ENCODE measurements at regions not wholly inside any gene's neighbourhood (a gene's known extent, or its start where the extent isn't known, plus 50 kb on each side); places are given as distances from the start of the nearest gene placed in this dataset.
"Not testable (repeated sequence)": the region's sequence is repeated elsewhere in the genome, so short reads cannot be mapped to it uniquely, and the experiment has no call there.

DNA sequence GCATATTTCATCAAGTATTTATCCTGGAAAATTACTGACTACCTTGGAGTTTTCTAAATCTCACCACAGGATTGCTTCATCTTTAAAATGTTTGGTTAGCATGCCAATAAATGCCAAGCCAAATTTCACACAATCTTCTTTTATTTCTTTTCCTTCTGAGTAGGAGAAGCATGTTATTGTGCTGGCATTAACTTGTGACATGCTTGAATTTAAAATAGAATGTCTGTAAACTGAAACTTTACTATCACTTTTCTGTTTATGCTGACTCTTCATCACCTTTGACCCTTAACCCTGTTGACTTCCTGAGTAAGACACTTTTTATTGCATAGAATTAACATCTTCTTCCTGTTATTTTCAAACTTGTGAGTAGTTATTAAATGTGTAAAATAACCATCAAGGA is 56.2 kb upstream of the LRRTM4 start:
- Mint-ChIP-seq H3K36me3 (no peaks in the 10 kb centered on the region), H3K27me3 (no peaks in the 10 kb centered on the region), H3K27ac (no peak overlapping the region), H3K4me1 (no peaks in the 10 kb centered on the region), H3K9me3 (no peaks in the 10 kb centered on the region), H3K4me3 (no peak overlapping the region)
- no peak for ATAC-seq

DNA sequence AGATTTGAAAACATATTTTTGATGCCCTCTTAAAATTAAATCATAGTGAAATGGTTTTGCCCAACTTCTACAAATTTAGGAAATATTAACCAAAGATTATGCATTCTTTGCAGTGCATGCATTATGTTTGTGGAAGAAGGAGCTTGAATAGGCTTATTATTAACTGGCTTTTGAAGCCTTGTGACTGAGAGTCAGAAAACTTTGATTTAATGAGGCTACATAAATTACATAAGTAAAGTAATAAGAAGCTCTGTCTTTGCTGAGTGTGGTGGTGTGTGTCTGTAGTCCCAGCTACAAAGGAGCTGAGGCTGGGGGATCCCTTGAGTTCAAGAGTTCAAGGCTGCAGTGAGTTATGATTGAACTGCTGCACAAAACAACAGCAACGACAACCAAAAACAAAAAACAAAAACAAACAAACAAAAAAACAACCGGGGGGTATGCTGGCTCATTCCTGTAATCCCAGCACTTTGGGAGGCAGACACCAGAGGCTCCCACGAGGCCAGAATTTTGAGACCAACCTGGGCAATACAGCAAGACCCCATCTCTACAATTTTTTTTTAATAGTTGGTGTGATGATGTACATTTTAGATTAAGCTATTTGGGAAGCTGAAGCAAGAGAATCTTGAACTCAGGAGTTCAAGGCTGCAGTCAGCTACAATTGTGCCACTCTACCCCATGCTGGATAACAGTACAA is 57.0 kb upstream of the LRRTM4 start:
- no peaks in the 10 kb centered on the region for H3K36me3 Mint-ChIP-seq

DNA sequence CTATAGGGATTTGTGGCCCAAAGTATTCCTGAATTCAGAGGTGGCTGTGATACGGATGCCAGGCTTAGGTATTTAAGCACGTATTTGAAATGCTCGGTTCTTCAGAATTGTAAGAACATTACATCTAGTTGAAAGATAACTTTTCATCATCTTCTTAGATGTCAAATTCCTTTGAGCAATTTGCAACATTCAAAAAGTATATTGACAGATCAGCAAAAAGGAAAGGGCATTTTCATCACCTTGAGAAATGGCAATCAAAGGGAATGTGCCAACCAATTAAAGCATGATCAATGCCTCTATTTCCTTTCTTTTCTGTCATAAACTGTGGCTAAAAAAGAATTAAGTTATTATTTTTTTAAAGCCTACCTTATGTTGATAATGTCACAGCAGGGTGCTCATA is 66.3 kb upstream of the LRRTM4 start:
- Mint-ChIP-seq H3K4me1 (no peaks in the 10 kb centered on the region), H3K9me3 (peaks cover 3% of the 10 kb centered on the region), H3K27ac (no peak overlapping the region), H3K4me3 (no peak overlapping the region), H3K36me3 (no peaks in the 10 kb centered on the region), H3K27me3 (no peaks in the 10 kb centered on the region)
- ATAC-seq, result no peak

More for the DNA sequence above, 57.0 kb upstream of the LRRTM4 start:
- H3K4me3 Mint-ChIP-seq, result no peak overlapping the region
- H3K27me3 Mint-ChIP-seq, result no peaks in the 10 kb centered on the region
- H3K4me1 Mint-ChIP-seq, result no peaks in the 10 kb centered on the region
- ATAC-seq, result no peak
- H3K27ac Mint-ChIP-seq, result no peak overlapping the region
- H3K9me3 Mint-ChIP-seq, result no peaks in the 10 kb centered on the region

DNA sequence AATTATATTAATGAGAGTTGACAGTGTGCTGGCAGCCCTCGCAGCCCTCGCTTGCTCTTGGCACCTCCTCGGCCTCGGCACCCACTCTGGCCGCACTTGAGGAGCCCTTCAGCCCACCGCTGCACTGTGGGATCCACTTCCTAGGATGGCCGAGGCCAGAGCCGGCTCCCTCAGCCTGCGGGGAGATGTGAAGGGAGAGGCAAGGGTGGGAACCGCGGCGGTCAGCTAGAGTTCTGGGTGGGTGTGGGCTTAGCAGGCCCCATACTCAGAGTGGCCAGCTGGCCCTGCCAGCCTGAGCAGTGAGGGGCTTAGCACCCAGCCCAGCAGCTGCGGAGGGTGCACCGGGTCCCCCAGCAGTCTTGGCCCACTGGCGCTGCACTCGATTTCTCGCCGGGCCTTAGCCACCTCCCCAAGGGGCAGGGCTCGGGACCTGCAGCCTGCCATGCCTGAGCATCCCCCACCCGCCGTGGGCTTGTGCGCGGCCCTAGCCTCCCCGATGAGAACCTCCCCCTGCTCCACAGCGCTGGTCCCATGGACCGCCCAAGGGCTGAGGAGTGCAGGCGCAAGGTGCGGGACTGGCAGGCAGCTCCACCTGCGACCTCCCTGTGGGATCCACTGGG is 68.2 kb upstream of the LRRTM4 start:
- Mint-ChIP-seq H3K4me3 (no peak overlapping the region), H3K27ac (no peak overlapping the region), H3K9me3 (peaks cover 3% of the 10 kb centered on the region), H3K36me3 (no peaks in the 10 kb centered on the region), H3K27me3 (no peaks in the 10 kb centered on the region), H3K4me1 (no peaks in the 10 kb centered on the region)
- no peak for ATAC-seq

DNA sequence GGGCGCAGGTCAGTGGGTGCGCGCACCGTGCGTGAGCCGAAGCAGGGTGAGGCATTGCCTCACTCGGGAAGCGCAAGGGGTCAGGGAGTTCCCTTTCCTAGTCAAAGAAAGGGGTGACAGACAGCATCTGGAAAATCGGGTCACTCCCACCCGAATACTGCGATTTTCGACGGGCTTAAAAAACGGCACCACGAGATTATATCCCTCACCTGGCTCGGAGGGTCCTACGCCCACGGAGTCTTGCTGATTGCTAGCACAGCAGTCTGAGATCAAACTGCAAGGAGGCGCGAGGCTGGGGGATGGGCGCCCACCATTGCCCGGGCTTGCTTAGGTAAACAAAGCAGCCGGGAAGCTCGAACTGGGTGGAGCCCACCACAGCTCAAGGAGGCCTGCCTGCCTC is 70.8 kb upstream of the LRRTM4 start:
- H3K27ac Mint-ChIP-seq, H3K4me1 Mint-ChIP-seq, H3K27me3 Mint-ChIP-seq, H3K36me3 Mint-ChIP-seq, H3K9me3 Mint-ChIP-seq, ATAC-seq, H3K4me3 Mint-ChIP-seq: not testable (repeated sequence)

DNA sequence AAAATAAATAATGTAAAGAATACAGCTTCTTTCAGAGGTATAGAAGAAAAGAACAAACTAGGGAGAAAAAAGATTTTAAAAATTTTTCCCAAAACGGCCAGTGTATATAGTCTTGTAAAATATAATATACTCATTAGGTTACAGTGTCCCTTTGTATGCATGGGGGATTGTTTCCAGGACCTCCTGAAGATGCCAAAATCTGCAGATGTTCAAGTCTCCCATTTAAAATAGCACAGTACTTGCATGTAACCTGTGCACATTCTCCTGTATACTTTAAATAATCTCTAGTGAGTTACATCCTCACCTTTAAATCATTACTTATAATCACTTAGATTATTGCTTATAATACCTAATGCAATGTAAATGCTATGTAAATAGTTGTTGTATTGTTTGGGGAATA is 80.6 kb upstream of the LRRTM4 start:
- Mint-ChIP-seq H3K4me1 (no peaks in the 10 kb centered on the region), H3K9me3 (peaks cover 10% of the 10 kb centered on the region), H3K27ac (no peak overlapping the region), H3K4me3 (no peak overlapping the region), H3K36me3 (no peaks in the 10 kb centered on the region), H3K27me3 (no peaks in the 10 kb centered on the region)
- no peak for ATAC-seq

DNA sequence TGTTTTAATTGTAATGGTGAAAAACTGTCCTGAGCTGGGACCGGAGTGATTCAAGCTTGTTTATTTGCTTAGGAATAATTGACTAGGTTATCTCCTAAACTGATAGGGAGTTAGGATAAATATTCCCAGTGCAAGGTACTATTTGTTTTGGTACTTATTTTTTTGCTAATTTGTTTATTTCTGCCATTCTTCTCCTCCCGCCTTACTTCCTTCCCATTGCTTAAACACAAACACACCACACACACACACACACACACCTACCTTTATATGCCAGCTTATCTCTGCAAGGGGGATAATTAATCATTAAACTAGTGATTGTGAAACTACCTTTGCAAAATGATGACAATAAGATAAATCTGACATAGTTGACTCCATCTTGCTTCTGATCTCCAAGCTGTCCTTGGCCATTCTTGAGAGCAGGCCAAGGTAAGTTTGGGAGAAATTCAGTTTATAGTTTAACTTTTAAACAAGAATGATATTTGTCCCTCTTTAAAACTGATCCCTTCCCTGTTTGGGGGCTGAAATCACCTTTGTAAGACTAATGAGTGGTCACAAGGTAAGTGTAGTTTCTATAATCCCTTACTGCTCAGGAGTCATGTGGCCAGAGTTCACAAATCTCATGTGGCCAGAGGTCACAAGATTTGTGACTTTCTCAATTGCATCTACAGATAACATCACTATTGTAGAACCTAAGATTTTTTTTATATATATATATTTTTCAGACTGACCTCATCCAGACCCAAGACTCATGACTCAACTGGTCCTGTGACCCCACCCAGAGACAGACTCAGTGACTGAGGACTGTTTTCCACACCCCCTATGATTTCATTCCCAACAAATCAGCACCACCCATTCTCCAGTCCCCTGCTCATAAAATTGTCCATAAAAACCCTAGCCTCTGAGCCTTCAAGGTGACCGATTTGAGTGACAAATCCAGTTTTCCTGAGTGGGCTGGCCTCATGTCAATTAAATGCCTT is 83.1 kb upstream of the LRRTM4 start:
- ATAC-seq, result no peak
- Mint-ChIP-seq H3K36me3 (no peaks in the 10 kb centered on the region), H3K27me3 (no peaks in the 10 kb centered on the region), H3K27ac (no peak overlapping the region), H3K4me3 (no peak overlapping the region), H3K9me3 (peaks cover 6% of the 10 kb centered on the region), H3K4me1 (no peaks in the 10 kb centered on the region)

DNA sequence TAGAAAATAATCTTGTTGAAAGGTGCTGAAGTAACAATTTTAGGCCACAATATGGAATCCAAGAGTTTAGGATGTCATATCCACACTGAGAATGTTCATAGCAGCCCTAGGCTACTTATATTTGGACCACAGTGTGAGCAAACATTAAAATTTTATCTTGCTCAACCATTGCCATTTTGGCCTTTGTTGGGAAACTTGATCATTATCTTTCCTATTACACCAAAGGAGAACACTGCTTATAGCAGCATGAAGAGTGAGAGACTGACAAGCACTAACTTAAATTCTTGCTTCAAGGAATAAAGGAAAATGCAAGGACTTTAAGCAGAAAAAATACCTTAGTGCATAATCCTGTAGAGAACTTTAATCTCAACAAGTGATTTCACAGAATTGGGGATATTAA is 86.3 kb upstream of the LRRTM4 start:
- Mint-ChIP-seq H3K4me3 (no peak overlapping the region), H3K27me3 (no peaks in the 10 kb centered on the region), H3K36me3 (no peaks in the 10 kb centered on the region), H3K9me3 (peaks cover 11% of the 10 kb centered on the region), H3K4me1 (no peaks in the 10 kb centered on the region), H3K27ac (no peak overlapping the region)
- no peak for ATAC-seq

DNA sequence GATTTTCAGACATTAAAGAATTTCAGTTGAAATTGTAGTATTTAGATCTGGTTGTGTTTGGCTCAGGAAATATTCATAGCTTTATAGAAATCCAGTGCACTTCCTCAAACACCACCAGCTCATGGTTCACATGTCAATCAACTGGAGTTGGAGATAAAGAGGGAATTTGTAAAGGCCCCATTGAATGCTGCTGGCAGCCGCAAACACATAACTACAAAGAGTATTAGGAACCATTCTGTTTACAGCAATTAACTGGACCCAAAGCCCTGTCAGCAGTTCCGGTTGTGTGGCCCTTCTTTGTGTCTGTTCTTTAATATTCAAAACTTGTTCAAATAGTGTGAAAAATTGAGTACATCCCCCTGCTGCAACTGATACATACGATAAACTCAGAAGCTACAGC is 107.4 kb upstream of the LRRTM4 start:
- H3K27ac Mint-ChIP-seq, result no peak overlapping the region
- ATAC-seq, result no peak
- H3K9me3 Mint-ChIP-seq, result peaks cover 8% of the 10 kb centered on the region
- no peak overlapping the region for H3K4me3 Mint-ChIP-seq
- H3K4me1 Mint-ChIP-seq, result no peaks in the 10 kb centered on the region
- H3K36me3 Mint-ChIP-seq, result no peaks in the 10 kb centered on the region
- H3K27me3 Mint-ChIP-seq, result no peaks in the 10 kb centered on the region

DNA sequence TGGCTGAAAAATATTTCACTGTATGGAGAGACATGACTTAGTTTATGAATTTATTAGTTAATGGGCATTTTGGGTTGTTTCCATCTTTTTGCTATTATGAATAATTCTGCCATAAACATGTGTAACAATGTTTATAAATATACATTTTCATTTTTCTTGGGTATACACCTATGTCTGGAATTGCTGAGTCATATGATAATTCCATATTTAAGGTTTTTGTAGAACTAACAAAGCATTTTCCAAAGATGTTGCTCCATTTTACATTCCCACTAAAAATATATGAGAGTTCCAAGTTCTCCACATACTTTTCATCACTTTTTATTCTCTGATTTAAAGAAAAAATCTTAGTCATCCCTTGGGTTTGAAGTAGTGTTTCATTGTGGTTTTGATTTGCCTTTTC is 108.8 kb upstream of the LRRTM4 start:
- ATAC-seq, result no peak
- Mint-ChIP-seq H3K27me3 (no peaks in the 10 kb centered on the region), H3K4me1 (no peaks in the 10 kb centered on the region), H3K27ac (no peak overlapping the region), H3K9me3 (peaks cover 8% of the 10 kb centered on the region), H3K4me3 (no peak overlapping the region), H3K36me3 (no peaks in the 10 kb centered on the region)

DNA sequence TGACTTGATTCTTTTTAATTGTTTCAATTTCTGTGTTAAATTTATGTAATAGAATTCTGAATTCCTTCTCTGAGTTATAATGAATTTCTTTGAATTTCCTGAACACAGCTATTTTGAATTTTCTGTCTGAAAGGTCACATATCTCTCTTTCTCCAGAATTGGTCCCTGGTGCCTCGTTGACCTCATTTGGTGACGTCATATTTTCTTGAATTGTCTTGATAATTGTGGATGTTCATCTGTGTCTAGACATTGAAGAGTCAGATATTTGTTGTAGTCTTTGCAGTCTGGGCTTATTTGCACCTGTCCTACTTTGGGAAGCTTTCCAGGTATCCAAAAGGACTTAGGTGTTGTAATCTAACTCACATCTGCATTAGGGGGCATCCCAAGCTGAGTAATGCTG is 111.4 kb upstream of the LRRTM4 start:
- ATAC-seq, result no peak
- Mint-ChIP-seq H3K27ac (no peak overlapping the region), H3K9me3 (peaks cover 12% of the 10 kb centered on the region), H3K27me3 (no peaks in the 10 kb centered on the region), H3K4me1 (no peaks in the 10 kb centered on the region), H3K36me3 (no peaks in the 10 kb centered on the region), H3K4me3 (no peak overlapping the region)

DNA sequence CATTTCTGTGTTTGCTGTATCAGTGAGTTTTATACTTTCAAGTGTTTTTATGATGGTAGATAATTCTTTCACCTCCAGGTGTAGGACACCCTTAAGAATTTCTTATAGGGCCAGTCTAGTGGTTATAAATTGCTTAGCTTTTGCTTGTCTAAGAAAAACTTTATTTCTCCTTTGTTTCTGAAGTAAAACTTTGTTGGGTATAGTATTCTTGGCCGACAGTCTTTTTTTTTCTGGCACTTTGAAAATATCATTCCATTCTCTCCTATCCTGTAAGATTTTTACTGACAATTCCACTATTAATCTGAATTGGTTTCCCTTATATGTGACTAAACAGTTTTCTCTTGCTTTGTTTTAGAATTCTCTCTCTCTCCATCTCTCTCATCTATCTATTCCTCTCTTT is 118.7 kb upstream of the LRRTM4 start:
- no peaks in the 10 kb centered on the region for H3K4me1 Mint-ChIP-seq
- H3K36me3 Mint-ChIP-seq, result no peaks in the 10 kb centered on the region
- ATAC-seq, result no peak
- no peak overlapping the region for H3K4me3 Mint-ChIP-seq
- H3K27ac Mint-ChIP-seq, result no peak overlapping the region
- peaks cover 17% of the 10 kb centered on the region for H3K9me3 Mint-ChIP-seq
- no peaks in the 10 kb centered on the region for H3K27me3 Mint-ChIP-seq

DNA sequence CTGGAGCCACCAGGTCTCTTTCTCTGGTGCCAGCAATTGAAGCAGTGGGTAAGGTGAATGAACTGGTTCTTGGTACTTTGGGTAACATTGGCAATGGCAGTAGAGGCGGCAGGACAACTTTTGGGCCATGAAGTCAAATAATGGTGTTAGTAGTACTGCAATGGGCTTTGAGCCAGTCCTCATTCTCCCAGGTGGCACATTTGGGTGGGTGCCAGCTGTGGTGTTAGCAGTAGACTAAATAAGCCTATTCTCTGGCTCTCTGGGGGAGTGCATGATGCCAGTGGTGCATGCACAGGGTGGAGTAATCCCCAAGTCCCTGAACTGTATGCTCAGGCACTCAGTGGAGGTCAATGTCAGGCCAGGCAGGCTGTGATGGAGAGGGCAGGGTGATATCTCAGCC is 120.2 kb upstream of the LRRTM4 start:
- H3K4me3 Mint-ChIP-seq, result no peak overlapping the region

DNA sequence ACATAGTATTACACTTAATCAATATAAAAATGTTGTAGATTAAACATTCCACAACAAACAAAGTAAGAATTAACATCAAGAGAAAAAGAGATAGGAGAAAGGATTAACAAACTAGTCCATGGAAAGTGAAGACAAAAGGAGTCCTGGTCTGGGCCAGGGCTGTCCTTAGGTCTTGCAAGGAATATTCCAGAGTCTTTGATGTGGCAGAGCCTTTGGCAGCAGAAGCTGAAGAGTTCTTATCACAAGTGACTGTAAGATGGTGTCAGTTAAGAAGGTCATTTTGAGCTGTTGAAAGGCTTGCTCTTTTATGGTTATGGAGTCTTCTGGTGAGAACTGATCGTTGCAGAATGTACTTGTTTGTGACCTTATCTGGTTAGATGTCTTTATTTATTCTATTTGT is 127.7 kb upstream of the LRRTM4 start:
- Mint-ChIP-seq H3K27ac (no peak overlapping the region), H3K9me3 (peaks cover 3% of the 10 kb centered on the region), H3K36me3 (no peaks in the 10 kb centered on the region), H3K4me3 (no peak overlapping the region), H3K27me3 (no peaks in the 10 kb centered on the region), H3K4me1 (no peaks in the 10 kb centered on the region)
- no peak for ATAC-seq

More for the DNA sequence above, 120.2 kb upstream of the LRRTM4 start:
- Mint-ChIP-seq H3K4me1 (no peaks in the 10 kb centered on the region), H3K36me3 (no peaks in the 10 kb centered on the region), H3K27ac (no peak overlapping the region), H3K27me3 (no peaks in the 10 kb centered on the region), H3K9me3 (peaks cover 13% of the 10 kb centered on the region)
- no peak for ATAC-seq

DNA sequence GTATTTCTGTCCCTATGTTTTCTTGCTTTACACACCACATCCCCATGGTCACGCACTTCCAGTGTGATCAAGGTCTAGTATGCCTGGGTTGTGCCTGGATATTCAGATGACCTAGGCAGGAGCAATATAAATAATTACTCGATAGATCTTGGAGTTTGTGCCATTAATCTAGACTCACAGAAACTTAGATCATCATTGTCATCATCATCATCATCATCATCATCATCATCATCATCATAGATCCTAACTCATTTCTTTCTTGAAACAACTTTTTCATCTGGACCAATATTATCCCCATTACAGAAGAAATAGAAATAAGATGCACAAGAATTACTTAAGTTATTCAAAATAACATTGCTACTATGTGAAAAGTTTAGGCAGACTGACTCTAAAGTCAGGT is 130.3 kb upstream of the LRRTM4 start:
- H3K36me3 Mint-ChIP-seq, result no peaks in the 10 kb centered on the region
- no peak overlapping the region for H3K27ac Mint-ChIP-seq
- H3K9me3 Mint-ChIP-seq, result peaks cover 8% of the 10 kb centered on the region
- no peak for ATAC-seq
- H3K4me3 Mint-ChIP-seq, result no peak overlapping the region
- no peaks in the 10 kb centered on the region for H3K4me1 Mint-ChIP-seq
- H3K27me3 Mint-ChIP-seq, result no peaks in the 10 kb centered on the region

DNA sequence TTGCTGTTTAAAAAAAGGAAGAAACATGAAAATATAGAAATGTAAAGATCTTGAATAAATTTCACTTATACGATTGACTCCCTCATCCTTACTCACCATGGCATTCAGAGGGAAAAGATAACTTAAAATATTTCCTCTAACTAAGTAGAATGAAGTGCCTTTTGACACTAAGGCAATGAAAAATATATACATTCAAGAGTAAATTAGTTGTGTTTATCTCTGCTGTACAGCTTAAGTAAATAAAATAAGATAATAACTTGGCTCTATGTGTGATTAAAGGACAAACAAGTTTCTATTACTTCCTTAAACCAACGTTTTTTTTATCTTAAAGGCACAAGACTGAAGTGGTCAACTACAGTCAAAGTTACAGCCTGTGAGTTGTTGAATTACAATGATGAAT is 142.3 kb upstream of the LRRTM4 start:
- Mint-ChIP-seq H3K27me3 (no peaks in the 10 kb centered on the region), H3K36me3 (no peaks in the 10 kb centered on the region), H3K9me3 (no peaks in the 10 kb centered on the region), H3K4me1 (no peaks in the 10 kb centered on the region), H3K27ac (no peak overlapping the region), H3K4me3 (no peak overlapping the region)
- ATAC-seq, result no peak

Measured in stimulated activated memory B cell treated with anti-CD40 and anti-IgM and Interleukin-4, amounts not matched to agents 10 μg/mL and 1 μg/mL and 100 μg/mL, for 72 hours (primary cell).